GM20431 (cell line): ENCODE measurements at regions not wholly inside any gene's neighbourhood (a gene's known extent, or its start where the extent isn't known, plus 50 kb on each side); places are given as distances from the start of the nearest gene placed in this dataset.

ENCODE experiments used
- in situ Hi-C: fragments of 300-500 bp; cut with MseI, MboI; formaldehyde crosslinking; loops from one replicate; pipeline ENCODE4 v1.15.0; 2020; ENCODE audit warnings: low sequenced_read_pairs; ENCODE audit not compliant: unreplicated experiment

DNA sequence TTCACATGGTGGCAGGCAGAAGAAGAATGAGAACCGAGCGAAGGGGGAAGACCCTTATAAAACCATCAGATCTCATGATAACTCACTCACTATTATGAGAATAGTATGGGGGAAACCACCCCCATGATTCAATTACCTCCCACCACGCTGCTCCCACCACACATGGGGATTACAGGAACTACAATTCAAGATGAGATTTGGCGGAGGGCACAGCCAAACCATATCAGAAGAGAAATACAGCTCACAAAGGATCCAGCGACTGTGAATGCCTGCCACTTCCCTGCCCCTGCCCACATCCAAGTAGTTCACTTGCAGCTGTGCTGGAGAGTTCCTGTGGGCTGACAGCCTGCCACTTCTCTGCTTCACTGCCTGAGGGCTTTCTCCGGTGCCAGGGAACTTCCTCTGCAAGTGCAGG lies 148.7 kb downstream of the C7orf25 start:
- in situ Hi-C loops = no loop called here

DNA sequence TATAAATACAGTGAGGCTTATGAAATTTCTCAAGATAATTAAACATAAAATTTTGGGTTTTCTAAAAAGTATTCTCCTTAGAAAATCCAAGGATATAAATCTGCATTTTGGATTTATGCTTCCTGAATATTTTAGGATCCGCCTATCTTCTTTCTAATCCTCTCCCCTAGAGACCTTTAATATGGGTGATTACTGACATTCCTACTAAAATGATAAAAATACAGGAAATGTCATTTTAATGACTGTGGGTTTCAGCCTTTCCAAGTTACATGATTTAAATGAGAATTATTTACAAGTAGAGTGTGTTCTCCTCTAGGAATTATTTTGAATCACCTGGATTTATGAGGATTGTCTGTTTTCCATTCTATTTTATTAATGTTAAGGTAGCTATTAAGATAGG lies 150.4 kb downstream of the C7orf25 start:
- in situ Hi-C loops = no loop called here

DNA sequence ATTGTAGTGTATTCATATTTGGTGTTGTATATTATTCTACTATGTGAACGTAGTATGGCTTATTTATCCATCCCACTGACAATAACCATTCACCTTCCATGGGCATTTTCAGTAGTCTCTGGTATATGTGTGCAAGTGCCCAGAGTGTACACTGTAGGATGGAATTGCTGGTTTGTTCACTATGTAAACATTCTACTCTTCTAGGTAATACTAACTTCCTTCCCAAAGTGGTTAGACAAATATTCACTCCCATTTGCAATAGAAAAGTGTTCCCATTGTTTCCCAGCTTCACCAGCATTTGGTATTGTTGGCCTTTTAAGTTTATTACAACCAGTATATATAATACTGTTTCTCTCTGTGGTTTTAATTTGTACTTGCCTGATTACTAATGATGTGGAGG lies 153.7 kb downstream of the C7orf25 start:
- in situ Hi-C loops = no loop called here

DNA sequence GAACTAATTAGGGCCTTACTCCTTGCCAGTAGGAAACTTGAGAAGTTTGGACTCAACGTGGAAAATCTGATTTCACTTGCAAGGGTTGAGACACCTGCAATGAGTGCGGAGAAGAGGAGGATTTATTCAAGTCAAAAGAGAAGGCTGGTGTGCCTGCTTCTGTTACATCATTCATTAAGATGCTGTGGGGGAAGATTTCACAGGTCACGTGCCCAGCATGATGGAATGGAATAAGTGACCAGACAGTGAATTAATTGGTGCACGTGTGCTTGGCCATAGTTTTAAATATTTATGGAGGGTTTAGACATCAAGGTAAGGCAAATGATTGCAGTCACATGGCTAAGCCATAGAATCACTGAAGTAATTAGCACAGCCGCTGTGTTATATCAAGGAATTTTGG lies 155.0 kb downstream of the C7orf25 start:
- in situ Hi-C loops = no loop called here

DNA sequence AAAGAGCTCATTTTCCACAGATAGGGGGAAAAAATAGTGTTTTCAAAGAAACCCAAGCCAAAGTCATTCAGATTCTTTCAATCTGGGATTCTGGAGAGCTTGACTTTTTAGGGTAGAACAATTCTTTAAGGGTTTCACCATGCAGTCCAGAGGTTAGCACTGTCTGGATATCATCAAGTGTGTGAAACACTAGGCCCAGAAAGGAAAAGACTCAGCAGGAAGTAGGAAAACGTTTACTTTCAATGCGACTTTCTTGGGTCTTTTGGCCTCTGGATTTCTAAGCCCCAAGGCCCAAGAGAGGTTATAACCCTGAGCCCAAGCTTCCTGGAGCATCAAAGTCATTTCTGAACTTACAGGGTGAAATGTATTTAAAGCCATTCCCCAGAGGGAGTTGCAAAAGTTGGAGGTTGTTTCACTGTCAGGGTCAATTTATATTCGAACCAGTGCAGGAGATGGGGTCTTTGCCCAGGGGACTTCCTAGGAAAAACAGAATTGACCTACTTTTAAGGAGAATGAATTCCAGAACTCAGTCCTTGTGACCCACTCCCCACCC lies 158.0 kb downstream of the C7orf25 start:
- in situ Hi-C loops = no loop called here

DNA sequence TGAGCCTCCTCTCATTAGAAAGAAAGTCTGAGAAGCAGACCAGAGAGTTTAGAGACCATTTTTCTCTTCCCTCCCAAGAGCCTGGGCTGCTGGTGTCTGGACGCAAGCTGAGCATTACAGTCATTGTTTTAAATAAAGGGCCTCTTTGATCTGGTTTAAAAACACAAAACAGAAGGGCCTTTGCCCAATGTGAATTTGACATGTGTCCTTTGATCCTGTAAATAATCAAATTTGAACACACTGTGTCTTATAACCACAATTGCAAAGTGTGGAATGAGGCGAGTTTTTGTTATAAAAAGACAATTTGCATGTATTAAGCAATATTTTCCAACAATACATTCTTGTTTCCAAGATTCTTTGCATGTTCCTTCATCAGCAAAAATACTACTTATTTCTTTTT lies 158.5 kb downstream of the C7orf25 start:
- in situ Hi-C loops = no loop called here

DNA sequence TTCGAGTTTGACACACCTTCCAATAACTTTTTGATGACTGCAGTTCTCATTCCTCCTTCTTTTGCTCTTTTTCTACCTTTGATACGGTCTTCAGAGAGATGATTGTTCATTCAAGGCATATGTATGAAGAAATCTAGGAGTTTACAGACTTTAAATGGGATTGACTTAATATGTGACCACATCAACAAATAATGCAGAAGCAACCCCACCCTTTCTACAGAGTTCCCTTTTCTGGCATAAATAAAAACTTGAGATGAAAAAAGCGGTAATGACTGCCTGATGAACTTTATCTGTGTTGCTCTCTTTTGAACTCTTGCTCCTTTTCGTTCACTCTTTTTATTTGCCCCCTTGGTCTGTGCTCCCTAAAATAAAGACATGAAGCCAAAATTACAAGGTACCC lies 161.7 kb downstream of the C7orf25 start:
- in situ Hi-C loops = no loop called here

DNA sequence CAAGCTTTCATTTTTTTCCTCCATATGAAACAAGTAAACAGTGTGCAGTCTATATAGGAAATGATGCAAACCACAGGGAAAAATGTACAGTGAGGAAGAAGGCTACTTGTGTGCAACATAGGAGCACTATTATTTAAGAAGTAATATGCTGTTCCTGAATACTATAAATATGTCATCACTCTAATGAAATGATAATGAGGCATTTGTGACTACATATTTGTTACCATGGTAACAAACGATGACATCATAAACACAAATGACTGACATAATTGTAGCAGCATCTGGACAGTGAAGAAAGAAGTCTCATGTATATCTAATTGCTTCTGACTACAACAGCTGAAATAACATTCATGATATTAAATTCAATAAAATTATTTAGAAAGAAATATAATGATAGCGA lies 164.8 kb downstream of the C7orf25 start:
- in situ Hi-C loops = no loop called here

DNA sequence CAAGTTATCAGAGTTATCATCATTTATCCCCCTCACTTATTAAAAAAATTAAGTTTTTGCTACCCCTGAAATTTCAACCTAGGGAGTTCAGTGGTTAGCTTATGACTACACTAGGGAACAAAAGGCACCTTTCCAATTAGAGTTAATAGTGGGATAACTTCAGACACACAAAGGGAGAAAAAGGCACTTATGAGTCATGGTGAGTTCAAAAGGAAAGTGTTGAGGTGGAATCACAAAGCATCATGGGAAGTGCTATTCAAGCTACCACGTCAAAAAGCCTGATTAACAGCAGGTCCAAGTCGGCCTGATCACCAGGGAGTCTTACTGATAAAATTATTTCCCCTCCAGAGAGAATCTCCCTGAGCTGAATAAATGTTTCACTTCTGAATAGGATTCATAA lies 165.7 kb downstream of the C7orf25 start:
- in situ Hi-C loops = no loop called here

DNA sequence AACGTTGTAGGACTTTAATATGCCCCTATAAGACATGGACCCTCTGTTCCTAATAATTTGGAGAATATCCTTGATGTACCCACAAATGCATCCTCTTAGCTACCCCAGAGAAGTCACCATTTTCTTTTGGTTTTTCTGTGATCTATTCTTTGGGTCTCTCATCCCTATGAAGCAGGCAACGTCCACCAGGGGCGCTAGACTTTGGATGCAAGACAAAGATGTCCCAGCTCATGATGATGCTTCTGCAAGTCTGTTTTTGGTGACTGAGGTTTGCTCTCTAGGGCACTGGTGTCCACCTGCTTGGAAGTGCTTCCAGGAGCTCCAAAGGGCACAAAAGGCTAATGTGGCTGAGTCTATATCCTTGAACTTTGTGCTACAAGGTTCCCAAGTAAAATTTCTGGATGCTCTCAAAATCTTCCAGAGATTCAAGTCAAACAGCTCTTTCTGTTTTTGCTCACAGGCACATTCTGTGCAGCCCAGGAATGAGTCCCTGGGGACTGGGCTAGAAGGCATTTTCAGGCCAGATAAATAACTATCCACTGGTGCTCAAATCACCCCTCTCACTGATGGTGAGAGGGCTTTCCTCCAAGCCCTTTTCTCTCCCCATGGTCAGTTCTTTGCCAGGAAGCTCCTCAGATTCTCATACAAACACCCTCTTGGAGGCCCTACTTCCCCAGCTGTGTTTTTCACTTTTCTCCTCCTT lies 166.4 kb downstream of the C7orf25 start:
- in situ Hi-C loops = no loop called here

DNA sequence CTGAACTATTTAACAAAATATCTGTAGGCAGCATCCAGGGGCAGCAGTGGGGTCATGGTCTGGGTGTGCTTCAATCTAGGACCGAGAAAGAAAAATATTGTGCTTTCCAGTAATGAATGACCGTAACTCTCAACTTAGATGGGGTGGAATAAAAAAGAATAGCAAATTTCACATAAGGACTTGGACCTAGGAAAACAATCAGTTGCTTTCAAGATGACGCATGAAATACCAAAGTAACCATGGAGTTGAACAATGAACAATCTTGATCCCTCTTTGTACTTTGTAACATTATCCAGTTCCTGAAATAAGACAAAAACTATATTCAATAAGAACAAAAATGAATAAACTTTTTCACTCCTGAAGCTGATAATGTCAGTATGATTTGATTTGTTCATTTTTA lies 167.1 kb downstream of the C7orf25 start:
- in situ Hi-C loops = no loop called here

DNA sequence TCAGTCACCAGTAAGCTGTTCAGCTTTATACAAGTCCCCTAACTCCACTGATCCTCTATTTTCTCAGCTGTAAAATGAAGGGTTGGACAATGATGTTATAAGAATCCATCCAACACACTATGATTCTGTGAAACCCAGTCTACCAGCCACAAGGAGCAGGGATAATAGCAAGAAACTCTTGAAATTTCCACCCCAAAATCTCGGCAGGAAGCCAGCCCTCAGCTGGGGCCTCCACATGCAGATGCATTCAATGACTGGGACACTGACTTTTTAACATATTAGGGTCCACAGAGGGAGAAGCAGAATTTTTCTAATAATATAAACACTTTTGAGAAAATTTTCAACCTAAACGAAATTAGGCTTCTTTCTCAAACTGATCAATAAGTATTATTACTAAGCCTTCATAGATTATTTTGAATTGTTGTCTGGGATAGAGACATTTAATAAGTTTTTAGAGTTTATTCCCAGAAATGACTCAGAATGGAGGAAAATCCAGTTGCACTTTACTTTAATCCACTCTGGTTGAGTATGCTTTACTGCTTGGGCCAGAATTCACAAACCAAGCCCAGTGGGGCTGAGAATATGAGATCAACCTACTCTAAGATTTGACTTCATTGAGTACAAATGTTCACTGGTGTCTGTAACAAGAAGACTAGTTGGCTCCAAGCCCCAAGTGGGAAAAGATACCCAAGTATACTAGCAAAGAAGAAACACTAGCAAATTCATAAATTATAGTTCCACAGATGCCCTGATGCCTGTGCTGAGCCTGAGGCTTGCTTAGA lies 168.6 kb downstream of the C7orf25 start:
- in situ Hi-C loops = no loop called here

DNA sequence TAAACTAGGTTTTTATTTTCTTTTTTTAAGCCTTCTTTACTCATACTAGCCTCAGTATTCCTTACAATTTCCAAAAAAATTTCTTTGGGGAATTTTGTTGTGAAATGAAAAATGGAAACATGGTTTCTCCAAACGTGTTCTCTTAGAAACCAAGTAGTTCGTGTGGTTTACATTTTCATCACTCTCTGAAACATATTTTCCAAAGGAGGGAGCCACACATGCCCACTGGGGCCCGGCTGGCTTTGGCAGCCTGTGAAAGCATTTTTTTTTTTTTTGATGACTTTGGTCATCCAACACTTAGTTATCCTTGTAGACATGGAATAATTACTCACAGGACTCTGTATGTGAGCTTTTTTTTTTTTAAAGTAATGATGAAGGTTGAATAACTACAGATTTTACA lies 169.6 kb downstream of the C7orf25 start:
- in situ Hi-C loops = no loop called here

DNA sequence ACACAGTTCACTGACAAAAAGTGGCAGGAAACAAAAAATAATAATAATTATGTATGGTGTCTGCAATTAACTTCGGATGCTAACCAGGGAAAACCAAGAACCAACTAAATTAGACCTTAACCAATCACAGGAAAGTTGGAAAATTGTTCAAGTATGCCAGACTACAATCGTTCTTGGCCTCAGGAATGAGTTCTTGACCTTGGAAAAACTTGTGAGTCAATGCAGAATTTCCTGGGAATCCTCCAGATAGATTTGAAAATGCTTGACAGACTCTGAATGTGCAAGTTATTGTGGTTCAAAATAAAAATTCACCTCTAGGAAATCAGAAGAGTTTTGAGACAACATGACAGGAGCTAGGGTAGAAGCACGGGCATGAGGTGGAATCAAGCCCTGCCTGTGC lies 171.5 kb downstream of the C7orf25 start:
- in situ Hi-C loops = no loop called here

DNA sequence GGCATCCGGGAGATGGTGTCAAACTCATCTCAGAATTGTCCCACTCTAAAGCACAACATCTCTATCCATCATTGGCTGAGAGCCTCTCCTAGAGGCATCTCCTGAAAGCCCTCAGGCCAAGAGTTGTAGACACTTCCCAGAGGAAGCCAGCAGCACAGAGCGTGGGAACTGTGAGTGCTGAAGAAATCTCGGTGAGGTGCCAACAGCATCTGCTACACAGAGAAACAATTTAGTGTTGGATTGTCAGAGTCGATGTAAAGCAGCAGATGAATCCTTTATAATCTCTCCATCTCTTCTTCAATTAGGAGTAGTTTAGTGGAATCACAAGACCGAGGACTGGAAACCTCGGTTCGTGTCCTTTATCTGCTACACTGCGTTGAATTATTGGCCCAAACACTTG lies 172.2 kb downstream of the C7orf25 start:
- in situ Hi-C loops = no loop called here

DNA sequence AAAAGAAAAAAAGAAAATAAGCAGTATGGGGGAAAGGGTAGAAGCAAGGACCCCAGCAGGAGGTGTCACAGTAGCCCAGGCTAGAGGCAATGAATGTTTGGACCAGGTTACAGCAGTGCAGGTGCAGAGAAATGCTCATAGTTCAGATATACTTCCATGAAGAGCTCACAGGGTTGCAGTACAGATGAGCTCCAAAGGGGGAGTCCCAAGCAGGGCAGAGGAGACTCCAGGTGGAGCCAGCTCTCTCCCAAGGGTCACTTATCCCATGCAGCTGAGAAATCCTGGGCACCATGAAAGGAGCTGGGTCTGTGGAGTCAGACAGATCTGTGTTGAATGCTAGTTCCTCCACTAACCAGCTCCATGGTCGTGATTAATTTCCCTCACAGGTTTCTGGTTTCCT lies 174.9 kb downstream of the C7orf25 start:
- in situ Hi-C loops = no loop called here

DNA sequence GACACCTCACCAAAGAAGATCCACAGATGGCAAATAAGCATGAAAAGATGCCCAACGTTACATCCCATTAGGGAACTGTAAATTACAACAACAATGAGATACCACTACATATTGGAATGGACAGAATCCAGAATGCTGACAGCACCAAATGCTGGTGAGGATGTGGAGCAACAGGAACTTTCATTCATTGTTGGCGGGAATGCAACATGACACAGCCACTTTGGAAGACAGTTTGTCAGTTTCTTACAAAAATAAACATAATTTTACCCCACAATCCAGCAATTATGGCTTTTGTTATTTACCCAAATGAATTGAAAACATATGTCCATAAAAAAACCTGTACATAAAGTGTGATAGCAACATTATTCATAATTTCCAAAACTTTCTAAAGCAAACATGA lies 176.8 kb downstream of the C7orf25 start:
- in situ Hi-C loops = no loop called here

DNA sequence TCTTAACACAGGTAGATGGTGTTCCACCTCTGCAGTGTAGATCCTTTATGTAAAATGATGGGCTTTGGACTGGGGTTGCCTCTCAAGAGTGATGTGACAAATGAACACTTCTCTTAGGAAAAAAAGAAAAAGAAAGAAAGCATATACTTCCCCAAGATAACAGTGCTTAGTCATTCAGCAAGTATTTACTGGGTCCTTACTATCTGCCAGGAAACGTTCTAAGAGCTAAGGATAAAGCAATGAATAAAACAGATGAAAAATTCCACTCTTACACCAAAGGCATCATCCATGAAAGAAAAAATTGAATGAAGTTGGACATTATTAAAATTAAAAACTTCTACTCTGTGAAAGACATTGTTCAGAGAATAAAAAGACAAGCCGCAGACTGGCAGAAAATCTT lies 177.3 kb downstream of the C7orf25 start:
- in situ Hi-C loops = no loop called here

DNA sequence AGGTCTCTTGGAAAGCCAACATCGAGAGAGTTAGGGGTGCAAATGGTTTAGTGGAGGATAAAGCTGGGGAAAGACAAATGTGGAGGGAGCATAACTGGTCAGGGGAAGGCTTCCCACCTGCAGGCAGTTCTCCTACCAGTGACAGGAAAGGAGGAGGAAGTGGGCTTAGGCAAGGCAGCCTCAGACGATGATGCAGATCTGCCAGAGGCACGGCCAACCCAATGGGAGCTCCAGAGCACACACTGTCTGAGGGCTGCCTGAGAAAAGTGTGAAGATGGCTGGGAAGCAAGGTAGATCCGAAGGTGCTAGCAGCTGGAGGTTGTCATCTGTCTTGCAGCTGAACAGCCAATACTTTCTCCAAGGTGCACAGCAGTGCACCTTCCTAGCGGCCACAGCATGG lies 178.8 kb downstream of the C7orf25 start:
- in situ Hi-C loops = no loop called here

DNA sequence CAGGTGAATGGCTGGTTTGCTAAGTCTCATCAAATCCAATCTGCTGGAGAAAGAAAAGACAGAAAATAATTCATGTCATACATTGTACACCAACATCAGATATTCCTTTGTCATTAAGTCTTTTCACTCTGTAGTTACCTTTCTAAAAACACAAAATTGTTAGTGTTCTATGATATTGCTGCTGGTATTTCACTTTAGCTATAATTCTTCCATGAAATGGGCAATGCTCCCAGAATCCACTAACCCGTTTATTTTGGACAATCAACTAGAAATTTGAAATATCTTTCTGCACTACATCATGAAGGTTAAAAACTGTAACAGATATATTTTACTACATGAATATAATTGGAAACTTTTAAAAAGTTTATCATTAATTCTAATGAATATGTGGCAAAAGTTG lies 181.3 kb downstream of the C7orf25 start:
- in situ Hi-C loops = no loop called here

DNA sequence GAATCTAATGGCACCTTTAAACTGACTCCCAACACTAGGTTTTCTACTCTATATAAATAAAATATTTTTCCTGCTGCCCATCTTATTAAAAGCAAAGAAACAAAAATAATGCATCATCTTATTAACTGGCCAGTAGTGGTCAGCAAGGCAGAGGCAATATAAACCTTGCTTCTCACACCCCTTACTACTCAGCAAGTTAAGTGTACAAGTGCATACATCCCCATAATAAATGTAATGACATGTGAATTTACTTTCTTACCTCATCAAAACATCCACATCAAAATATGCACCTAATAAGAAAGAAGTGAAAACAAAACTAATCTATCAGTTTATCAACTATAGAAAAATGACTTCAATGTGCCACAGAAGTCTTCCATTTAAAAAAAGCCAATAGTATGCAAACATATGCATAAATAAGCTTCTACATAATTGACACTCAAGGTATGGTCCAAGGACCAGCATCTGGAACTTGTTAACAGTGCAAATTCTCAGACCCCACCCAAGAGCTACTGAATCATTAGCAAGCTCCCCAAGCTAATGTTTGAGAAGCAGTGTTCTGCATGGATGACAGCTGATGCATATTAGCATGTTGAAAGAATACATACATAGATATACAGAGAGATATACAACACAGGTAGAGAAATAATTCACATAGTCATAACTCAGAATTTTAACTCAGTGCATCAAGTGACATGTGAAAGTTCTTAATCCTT lies 182.7 kb downstream of the C7orf25 start:
- in situ Hi-C loops = no loop called here
